Skeletal muscle satellite cell (primary cell): ENCODE measurements at regions not wholly inside any gene's neighbourhood (a gene's known extent, or its start where the extent isn't known, plus 50 kb on each side); places are given as distances from the start of the nearest gene placed in this dataset.

Source experiments
- H3K27me3 ChIP-seq: 2 replicates; pipeline ENCODE4 v1.7.0; 2013; ENCODE audit warnings: low read length; ENCODE audit not compliant: control insufficient read depth, insufficient read depth
- H3K36me3 ChIP-seq: 2 replicates; pipeline ENCODE4 v1.7.0; 2013; ENCODE audit warnings: mild to moderate bottlenecking, control low read depth, low read length; ENCODE audit not compliant: insufficient read depth
- H3K4me1 ChIP-seq: 2 replicates; pipeline ENCODE4 v1.7.0; 2013; ENCODE audit warnings: low read length; ENCODE audit not compliant: control insufficient read depth, insufficient read depth
- H3K4me2 ChIP-seq: 2 replicates; pipeline ENCODE4 v1.7.0; 2013; ENCODE audit warnings: mild to moderate bottlenecking, low read length
- H3K4me3 ChIP-seq: 2 replicates; pipeline ENCODE4 v1.7.0; 2013; ENCODE audit warnings: low read length
- H3K9ac ChIP-seq: 2 replicates; pipeline ENCODE4 v1.7.0; 2013; ENCODE audit warnings: mild to moderate bottlenecking, low read depth, low read length, moderate library complexity
- H3K9me3 ChIP-seq: replicated peaks from 2 replicates; pipeline ENCODE4 v1.7.0; 2013; ENCODE audit warnings: mild to moderate bottlenecking, control low read depth, low read length

DNA sequence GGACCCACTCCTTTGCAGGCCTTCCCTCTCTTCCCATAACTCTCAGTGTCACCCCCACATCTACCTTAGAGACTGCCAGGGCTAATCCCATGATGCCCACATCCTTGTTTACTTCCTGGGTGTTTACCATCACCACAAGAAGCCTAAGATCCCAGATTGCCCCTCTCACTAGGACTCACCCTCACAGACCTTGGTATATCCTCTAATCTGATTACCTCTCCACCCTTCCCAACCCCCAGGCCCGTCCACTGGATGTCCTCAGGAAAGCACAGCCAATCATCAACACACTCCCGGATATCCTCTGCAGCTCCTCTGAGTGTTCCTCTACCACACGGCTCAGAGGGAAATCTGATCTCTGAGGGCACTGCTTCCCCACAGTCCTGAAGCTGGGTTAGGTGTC lies 91.0 kb downstream of the FOXD1 start:
- no peak overlapping the region for H3K4me2 ChIP-seq
- peaks cover 4% of the 10 kb centered on the region for H3K27me3 ChIP-seq
- H3K4me3 ChIP-seq = no peak overlapping the region
- H3K4me1 ChIP-seq = no peaks in the 10 kb centered on the region
- no peaks in the 10 kb centered on the region for H3K9me3 ChIP-seq
- H3K36me3 ChIP-seq = no peaks in the 10 kb centered on the region
- H3K9ac ChIP-seq = no peak overlapping the region

DNA sequence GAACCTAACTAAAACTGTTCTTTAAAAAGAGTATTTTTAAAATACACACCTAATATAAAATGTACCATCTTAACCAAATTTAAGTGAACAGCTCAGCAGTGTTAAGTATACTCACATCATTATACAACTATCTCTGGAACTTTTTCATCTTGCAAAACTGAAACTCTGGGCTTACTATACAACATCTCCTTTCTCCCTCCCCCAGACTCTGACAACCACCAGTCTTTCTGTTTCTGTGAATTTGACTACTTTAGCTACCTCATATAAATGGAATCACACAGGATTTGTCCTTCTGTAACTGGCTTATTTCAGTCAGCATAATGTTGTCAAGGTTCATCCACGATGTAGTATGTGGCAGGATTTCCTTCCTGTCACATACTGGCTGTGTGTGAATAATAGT lies 93.5 kb downstream of the FOXD1 start:
- Histone ChIP-seq H3K4me3 (no peak overlapping the region), H3K9ac (no peak overlapping the region), H3K27me3 (peaks cover 4% of the 10 kb centered on the region), H3K4me2 (no peak overlapping the region), H3K9me3 (peaks cover 9% of the 10 kb centered on the region), H3K36me3 (no peaks in the 10 kb centered on the region), H3K4me1 (no peaks in the 10 kb centered on the region)

DNA sequence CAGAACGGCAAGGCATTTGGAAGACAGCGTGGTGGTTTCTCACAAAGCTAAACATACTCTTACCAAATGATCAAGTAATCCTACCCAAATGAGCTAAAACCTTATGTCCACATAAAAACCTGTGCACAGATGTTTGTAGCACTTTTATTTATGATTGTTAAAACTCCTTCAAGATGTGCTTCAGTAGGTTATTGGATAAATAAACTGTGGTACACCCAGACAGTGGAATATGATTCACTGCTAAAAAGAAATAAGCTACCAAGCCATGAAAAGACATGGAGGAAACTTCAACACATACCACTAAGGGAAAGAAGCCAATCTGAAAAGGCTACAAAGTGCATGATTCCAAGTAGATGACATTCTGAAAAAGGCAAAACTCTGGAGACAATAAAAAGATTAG lies 94.2 kb downstream of the FOXD1 start:
- Histone ChIP-seq H3K4me3 (no peak overlapping the region), H3K9me3 (peaks cover 15% of the 10 kb centered on the region), H3K9ac (no peak overlapping the region), H3K36me3 (no peaks in the 10 kb centered on the region), H3K4me2 (no peak overlapping the region), H3K4me1 (no peaks in the 10 kb centered on the region), H3K27me3 (peaks cover 4% of the 10 kb centered on the region)

DNA sequence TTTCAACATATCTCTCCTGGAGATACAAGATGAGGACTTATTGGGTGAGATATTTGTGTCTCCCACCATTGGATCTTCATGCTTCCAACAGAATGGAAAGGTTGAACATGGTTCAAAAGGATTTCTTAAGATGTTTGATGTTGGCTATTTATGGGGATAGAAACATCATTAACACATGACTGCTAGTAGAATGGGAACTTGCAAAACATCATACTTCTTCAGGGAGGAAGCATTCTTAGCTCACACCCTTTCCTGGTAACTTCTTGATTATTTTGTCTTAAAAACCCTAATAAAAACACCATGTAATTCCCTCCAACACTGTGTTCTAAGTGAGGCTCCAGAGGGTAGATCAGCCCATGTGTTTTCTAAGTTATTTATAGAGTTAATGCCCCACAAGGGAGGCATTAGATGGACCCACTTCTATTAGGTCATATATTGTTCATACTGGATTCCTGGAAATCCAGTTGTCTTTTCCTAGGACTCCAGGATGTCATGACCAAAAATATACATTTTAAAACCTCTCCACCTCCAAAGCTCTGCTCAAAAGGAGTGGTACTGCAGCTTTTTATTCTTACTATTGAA lies 95.8 kb downstream of the FOXD1 start:
- no peak overlapping the region for H3K4me3 ChIP-seq
- H3K4me2 ChIP-seq = no peak overlapping the region
- peaks cover 17% of the 10 kb centered on the region for H3K9me3 ChIP-seq
- H3K36me3 ChIP-seq = no peaks in the 10 kb centered on the region
- H3K27me3 ChIP-seq = peaks cover 4% of the 10 kb centered on the region
- no peak overlapping the region for H3K9ac ChIP-seq
- H3K4me1 ChIP-seq = no peaks in the 10 kb centered on the region

DNA sequence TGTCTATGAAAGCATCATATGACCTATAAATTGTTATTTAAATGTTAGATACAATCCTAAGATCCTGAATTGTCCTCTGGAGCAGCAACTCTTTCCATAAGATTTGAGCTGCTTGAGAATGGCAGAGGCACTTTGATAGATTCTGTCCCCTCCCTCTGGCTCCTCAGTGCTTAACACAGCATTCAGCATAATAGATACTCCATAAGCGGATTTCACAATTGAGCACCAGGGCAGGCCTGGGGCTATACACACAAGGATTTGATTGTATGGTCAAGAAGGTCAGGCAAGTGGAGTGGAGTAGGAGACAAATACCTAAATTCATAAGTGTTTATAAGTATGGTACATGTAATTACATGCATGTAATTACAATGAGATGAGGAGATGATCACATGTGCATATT lies 96.3 kb downstream of the FOXD1 start:
- H3K4me2 ChIP-seq = no peak overlapping the region
- no peaks in the 10 kb centered on the region for H3K36me3 ChIP-seq
- H3K9me3 ChIP-seq = peaks cover 17% of the 10 kb centered on the region
- H3K4me1 ChIP-seq = no peaks in the 10 kb centered on the region
- H3K4me3 ChIP-seq = no peak overlapping the region
- peaks cover 4% of the 10 kb centered on the region for H3K27me3 ChIP-seq
- H3K9ac ChIP-seq = no peak overlapping the region

DNA sequence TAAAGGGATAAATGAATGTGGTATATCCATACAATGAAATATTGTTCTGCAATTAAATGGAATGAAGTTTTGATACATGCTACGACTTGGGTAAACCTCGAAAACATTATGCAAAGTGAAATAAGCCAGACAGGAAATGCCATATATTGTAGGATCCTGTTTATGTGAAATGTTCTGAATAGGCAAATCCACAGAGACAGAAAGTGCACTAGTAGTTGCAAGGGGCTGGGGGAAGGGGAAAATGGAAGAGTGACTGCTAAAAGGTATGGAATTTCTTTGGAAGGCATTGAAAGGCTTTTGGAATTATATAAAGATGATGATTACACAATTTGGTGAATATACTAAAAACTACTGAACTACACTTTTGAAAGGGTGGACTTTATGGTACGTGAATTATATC lies 97.0 kb downstream of the FOXD1 start:
- H3K36me3 ChIP-seq = no peaks in the 10 kb centered on the region

DNA sequence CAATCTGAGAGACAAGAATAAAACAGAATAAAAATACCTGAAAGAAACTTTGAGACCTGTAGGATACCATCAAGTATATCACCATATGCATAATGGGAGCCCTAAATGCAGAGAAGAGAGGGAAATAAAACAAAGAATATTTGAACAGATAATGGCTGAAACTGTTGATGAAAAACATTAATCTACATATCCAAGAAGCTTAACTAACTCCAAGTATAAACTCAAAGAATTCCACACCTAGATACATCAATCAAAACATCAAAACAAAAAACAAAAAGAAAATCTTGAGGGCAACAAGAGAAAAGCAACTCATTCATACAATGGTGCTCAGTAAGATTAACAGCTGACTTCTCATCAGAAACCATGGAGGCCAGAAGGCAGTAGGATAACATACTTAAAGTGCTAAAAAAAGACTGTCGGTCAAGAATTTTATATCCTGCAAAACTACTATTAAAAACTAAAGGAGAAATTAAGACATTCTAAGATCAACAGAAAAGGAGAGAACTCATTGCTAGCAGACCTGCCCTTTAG lies 101.6 kb downstream of the FOXD1 start:
- no peak overlapping the region for H3K4me3 ChIP-seq
- no peaks in the 10 kb centered on the region for H3K36me3 ChIP-seq
- H3K4me1 ChIP-seq = no peaks in the 10 kb centered on the region
- no peak overlapping the region for H3K4me2 ChIP-seq
- no peak overlapping the region for H3K9ac ChIP-seq
- H3K9me3 ChIP-seq = peaks cover 21% of the 10 kb centered on the region
- no peaks in the 10 kb centered on the region for H3K27me3 ChIP-seq

More for the DNA sequence above, 97.0 kb downstream of the FOXD1 start:
- Histone ChIP-seq H3K9ac (no peak overlapping the region), H3K4me3 (no peak overlapping the region), H3K9me3 (peaks cover 22% of the 10 kb centered on the region), H3K27me3 (peaks cover 4% of the 10 kb centered on the region), H3K4me1 (no peaks in the 10 kb centered on the region), H3K4me2 (no peak overlapping the region)

DNA sequence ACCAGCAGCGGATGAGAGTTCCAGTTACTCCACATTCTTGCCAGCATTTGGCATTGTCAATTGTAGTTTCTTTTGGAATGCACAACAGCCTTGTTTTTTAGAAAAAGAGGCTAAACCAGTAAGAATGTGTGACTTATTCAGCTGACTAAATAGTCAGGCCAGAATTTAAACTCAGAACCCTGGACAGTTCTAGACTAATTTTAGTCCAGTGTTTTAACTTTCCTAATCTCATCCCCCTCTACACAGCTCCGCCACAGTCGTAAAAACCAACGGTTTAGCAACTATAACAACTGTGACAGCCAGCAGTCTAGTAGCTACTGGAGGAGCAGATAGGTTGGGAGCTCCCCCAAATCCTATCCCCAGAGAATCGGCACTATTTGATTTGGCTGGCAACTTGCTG lies 103.7 kb downstream of the FOXD1 start:
- Histone ChIP-seq H3K36me3 (no peaks in the 10 kb centered on the region), H3K4me1 (no peaks in the 10 kb centered on the region), H3K4me2 (no peak overlapping the region), H3K9ac (no peak overlapping the region), H3K9me3 (peaks cover 11% of the 10 kb centered on the region), H3K4me3 (no peak overlapping the region), H3K27me3 (no peaks in the 10 kb centered on the region)

DNA sequence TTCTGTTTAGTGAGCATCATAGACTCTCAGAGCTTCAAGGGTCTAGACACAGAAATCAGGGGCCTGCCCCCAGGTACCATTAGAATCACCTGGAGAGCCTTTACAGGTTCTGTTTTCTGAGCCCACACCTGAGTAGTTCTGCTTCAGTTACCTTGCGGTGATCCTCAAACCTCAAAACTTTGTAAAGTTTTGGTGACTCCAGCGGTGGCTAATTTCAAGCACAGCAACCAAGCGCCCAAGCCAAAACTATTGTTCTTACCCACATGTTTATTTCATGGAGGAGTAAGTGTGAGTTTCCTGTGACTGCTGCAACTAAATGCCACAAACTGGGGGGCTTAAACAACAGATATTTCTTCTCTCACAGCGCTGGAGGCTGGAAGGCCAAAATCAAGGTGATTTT lies 108.9 kb downstream of the FOXD1 start:
- Histone ChIP-seq H3K4me3 (no peak overlapping the region), H3K9me3 (no peaks in the 10 kb centered on the region), H3K36me3 (no peaks in the 10 kb centered on the region), H3K4me2 (no peak overlapping the region), H3K27me3 (no peaks in the 10 kb centered on the region), H3K9ac (no peak overlapping the region), H3K4me1 (peaks cover 19% of the 10 kb centered on the region)

DNA sequence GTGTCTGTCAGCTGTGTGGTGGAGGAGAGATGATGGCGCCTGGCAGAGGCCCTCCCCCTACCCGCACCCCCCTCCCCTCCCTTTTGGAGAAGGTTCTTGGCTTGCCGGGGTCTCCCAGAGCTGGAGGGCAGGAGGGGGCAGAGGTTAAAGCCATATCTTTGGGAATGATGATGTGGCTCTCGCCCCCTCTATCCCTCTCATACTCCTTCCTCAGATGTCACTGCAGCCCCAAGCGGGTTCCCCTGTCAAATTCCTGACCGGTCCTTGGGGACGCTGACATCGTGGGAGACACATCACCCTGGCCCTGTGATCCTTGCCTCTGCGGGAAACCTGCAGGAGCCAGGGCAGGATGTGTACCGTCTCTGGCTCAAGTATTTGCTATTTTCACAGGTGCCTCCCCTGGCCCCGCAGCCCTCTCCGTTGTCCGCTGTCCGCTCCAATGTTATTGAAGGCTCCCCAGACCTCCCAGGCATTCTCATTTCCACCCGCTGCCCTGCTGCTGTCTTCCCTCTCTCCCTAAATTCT lies 109.5 kb downstream of the FOXD1 start:
- no peaks in the 10 kb centered on the region for H3K36me3 ChIP-seq
- H3K4me3 ChIP-seq = no peak overlapping the region
- H3K9ac ChIP-seq = no peak overlapping the region
- peak overlapping the region; percentile 62 for H3K4me2 ChIP-seq
- no peaks in the 10 kb centered on the region for H3K9me3 ChIP-seq
- no peaks in the 10 kb centered on the region for H3K27me3 ChIP-seq
- H3K4me1 ChIP-seq = peaks cover 19% of the 10 kb centered on the region

DNA sequence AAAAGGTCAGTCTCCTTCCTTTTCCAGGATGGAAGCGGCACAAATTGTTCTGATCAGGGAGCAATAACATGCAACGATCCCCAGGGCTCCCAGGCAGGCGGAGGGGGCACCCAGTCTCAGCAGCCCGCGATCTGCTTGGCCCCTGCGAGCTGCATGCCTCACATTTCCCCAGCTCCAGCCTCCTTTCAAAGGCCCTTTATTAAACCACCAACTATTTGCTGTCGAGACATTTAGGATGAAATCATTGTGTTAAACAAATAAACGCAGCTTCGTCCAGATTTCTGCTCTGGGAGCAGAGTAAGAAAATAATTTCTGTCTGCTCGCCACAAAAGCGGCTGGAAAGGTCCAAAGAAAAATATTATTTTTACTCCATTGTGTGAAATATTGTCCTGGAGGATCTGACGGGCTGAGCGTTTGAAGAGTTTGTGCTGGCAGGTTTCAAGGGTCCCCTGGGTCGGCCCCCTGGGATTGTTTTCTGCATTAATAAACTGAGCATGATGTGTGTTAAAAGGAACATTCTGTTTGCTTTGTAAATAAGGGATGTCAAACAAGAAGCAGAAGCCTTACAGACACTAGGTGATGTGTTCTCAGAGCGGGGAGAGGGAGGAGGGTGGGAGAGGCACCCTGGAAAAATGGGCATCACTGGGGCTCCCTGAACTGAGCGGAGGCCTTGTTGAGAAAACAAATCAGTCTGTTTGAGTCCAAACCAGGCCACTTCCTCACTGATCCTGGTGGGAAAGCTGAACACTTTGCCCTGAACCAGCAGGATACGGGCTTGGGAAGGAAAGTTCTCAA lies 110.1 kb downstream of the FOXD1 start:
- Histone ChIP-seq H3K9me3 (no peaks in the 10 kb centered on the region), H3K36me3 (no peaks in the 10 kb centered on the region), H3K27me3 (no peaks in the 10 kb centered on the region), H3K4me3 (peak overlapping the region; percentile 39), H3K9ac (peak overlapping the region; percentile 48), H3K4me1 (peaks cover 19% of the 10 kb centered on the region), H3K4me2 (peak overlapping the region; percentile 62)
